ENCODE measurements at regions not wholly inside any gene's neighbourhood (a gene's known extent, or its start where the extent isn't known, plus 50 kb on each side); places are given as distances from the start of the nearest gene placed in this dataset.

GRCh38 chr9:89765211-89765946 lies 160.6 kb downstream of the GADD45G start:
- no peak overlapping the region for H3K9ac ChIP-seq (ENCODE audit: low read length)
- TF ChIP-seq EZH2 (IDR thresholded peaks at IDR 0.05; ENCODE audit: borderline replicate concordance, low read length), result no peak
- TF ChIP-seq, protein P1, sequence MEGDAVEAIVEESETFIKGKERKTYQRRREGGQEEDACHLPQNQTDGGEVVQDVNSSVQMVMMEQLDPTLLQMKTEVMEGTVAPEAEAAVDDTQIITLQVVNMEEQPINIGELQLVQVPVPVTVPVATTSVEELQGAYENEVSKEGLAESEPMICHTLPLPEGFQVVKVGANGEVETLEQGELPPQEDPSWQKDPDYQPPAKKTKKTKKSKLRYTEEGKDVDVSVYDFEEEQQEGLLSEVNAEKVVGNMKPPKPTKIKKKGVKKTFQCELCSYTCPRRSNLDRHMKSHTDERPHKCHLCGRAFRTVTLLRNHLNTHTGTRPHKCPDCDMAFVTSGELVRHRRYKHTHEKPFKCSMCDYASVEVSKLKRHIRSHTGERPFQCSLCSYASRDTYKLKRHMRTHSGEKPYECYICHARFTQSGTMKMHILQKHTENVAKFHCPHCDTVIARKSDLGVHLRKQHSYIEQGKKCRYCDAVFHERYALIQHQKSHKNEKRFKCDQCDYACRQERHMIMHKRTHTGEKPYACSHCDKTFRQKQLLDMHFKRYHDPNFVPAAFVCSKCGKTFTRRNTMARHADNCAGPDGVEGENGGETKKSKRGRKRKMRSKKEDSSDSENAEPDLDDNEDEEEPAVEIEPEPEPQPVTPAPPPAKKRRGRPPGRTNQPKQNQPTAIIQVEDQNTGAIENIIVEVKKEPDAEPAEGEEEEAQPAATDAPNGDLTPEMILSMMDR (IDR thresholded peaks at IDR 0.05; ENCODE audit: low read length), result no peak
- no peaks in the 10 kb centered on the region for H3K36me3 ChIP-seq (ENCODE audit: insufficient read depth, low read length)
- no peaks in the 10 kb centered on the region for H3K27me3 ChIP-seq (ENCODE audit: insufficient read depth, low read length)
- no peak overlapping the region for H3K27ac ChIP-seq (ENCODE audit: low read depth, low read length, poor library complexity, severe bottlenecking)
- no peaks in the 10 kb centered on the region for H3F3A ChIP-seq (ENCODE audit: insufficient read depth, low read length)
- H3K9me2 ChIP-seq (ENCODE audit: low read depth, low read length), result no peaks in the 10 kb centered on the region
- no peaks in the 10 kb centered on the region for H3K4me1 ChIP-seq (ENCODE audit: insufficient read depth, low read length, severe bottlenecking)
- no peaks in the 10 kb centered on the region for H4K20me1 ChIP-seq (ENCODE audit: insufficient read depth, low read length)
- H3K4me3 ChIP-seq (ENCODE audit: low read depth, low read length, poor library complexity, severe bottlenecking), result no peak overlapping the region
- no peaks in the 10 kb centered on the region for H3K79me2 ChIP-seq (ENCODE audit: insufficient read depth, low read length)
- H3K4me2 ChIP-seq (ENCODE audit: low read length), result no peak overlapping the region
- H2AFZ ChIP-seq (ENCODE audit: low read length), result no peak overlapping the region
- H3K9me3 ChIP-seq (ENCODE audit: low read length), result no peaks in the 10 kb centered on the region

DNA sequence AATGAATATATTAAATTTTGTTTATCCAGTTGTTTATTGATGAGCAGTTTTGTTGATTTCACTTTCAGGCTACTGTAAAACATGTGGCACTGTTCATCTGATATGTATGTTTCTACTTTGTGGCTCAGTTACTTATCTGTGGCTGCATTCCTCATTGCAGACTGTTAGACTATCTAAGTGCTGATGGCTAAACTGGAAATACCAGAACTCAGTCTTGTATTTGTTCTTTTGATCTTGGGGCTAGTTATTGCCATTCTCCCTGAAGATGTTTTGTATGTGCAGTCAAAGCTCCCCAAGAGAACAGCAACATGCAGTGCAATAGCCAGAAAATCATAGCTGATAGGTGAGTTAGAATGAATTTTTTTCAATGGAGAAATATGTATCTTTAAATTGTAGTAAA lies 162.2 kb downstream of the GADD45G start:
- H3K9me2 ChIP-seq (ENCODE audit: low read depth, low read length), result no peaks in the 10 kb centered on the region

GRCh38 chr9:89768051-89768450 lies 163.2 kb downstream of the GADD45G start:
- no peaks in the 10 kb centered on the region for H3K9me3 ChIP-seq (ENCODE audit: low read length)
- no peak overlapping the region for H3K9ac ChIP-seq (ENCODE audit: low read length)
- no peak overlapping the region for H3K4me2 ChIP-seq (ENCODE audit: low read length)
- TF ChIP-seq, protein P1 (IDR thresholded peaks at IDR 0.05; ENCODE audit: low read length), result no peak
- no peak for TF ChIP-seq EZH2 (IDR thresholded peaks at IDR 0.05; ENCODE audit: borderline replicate concordance, low read length)
- H3K27ac ChIP-seq (ENCODE audit: low read depth, low read length, poor library complexity, severe bottlenecking), result no peak overlapping the region
- no peaks in the 10 kb centered on the region for H3K36me3 ChIP-seq (ENCODE audit: insufficient read depth, low read length)
- no peaks in the 10 kb centered on the region for H3F3A ChIP-seq (ENCODE audit: insufficient read depth, low read length)
- no peaks in the 10 kb centered on the region for H4K20me1 ChIP-seq (ENCODE audit: insufficient read depth, low read length)
- H3K79me2 ChIP-seq (ENCODE audit: insufficient read depth, low read length), result no peaks in the 10 kb centered on the region
- no peaks in the 10 kb centered on the region for H3K9me2 ChIP-seq (ENCODE audit: low read depth, low read length)
- no peak overlapping the region for H3K4me3 ChIP-seq (ENCODE audit: low read depth, low read length, poor library complexity, severe bottlenecking)
- no peak overlapping the region for H2AFZ ChIP-seq (ENCODE audit: low read length)
- no peaks in the 10 kb centered on the region for H3K4me1 ChIP-seq (ENCODE audit: insufficient read depth, low read length, severe bottlenecking)
- no peaks in the 10 kb centered on the region for H3K27me3 ChIP-seq (ENCODE audit: insufficient read depth, low read length)

More for the DNA sequence above, 162.2 kb downstream of the GADD45G start:
- H3K4me1 ChIP-seq (ENCODE audit: insufficient read depth, low read length, severe bottlenecking), result no peaks in the 10 kb centered on the region
- no peak overlapping the region for H3K9ac ChIP-seq (ENCODE audit: low read length)
- H3K27me3 ChIP-seq (ENCODE audit: insufficient read depth, low read length), result no peaks in the 10 kb centered on the region
- no peak overlapping the region for H3K4me2 ChIP-seq (ENCODE audit: low read length)
- H3K4me3 ChIP-seq (ENCODE audit: low read depth, low read length, poor library complexity, severe bottlenecking), result no peak overlapping the region
- no peak for TF ChIP-seq EZH2 (IDR thresholded peaks at IDR 0.05; ENCODE audit: borderline replicate concordance, low read length)
- TF ChIP-seq, protein P1 (IDR thresholded peaks at IDR 0.05; ENCODE audit: low read length), result no peak
- no peaks in the 10 kb centered on the region for H3K9me3 ChIP-seq (ENCODE audit: low read length)
- no peaks in the 10 kb centered on the region for H3K79me2 ChIP-seq (ENCODE audit: insufficient read depth, low read length)
- no peaks in the 10 kb centered on the region for H3K36me3 ChIP-seq (ENCODE audit: insufficient read depth, low read length)
- no peak overlapping the region for H2AFZ ChIP-seq (ENCODE audit: low read length)
- no peaks in the 10 kb centered on the region for H3F3A ChIP-seq (ENCODE audit: insufficient read depth, low read length)
- no peaks in the 10 kb centered on the region for H4K20me1 ChIP-seq (ENCODE audit: insufficient read depth, low read length)
- no peak overlapping the region for H3K27ac ChIP-seq (ENCODE audit: low read depth, low read length, poor library complexity, severe bottlenecking)

All from OCI-LY1 (cell line).